AG04449 (cell line): ENCODE measurements at regions not wholly inside any gene's neighbourhood (a gene's known extent, or its start where the extent isn't known, plus 50 kb on each side); places are given as distances from the start of the nearest gene placed in this dataset.

ENCODE experiments used
- CTCF ChIA-PET: fragments of 350-600 bp; formaldehyde crosslinking; extraction: SDS; loops from one replicate; lab custom pipeline; 2021; ENCODE audit warnings: antibody characterized with exemption; lab: Yijun Ruan, JAX
- POLR2A ChIA-PET: fragments of 400-600, 350-600 bp; formaldehyde crosslinking; extraction: SDS; loops from one replicate; lab custom pipeline; 2020; ENCODE audit warnings: antibody characterized with exemption, inconsistent platforms; lab: Yijun Ruan, JAX
- DNase-seq: peaks from one replicate; pipeline ENCODE4 v3.0.0-alpha.2; 2010; ENCODE audit warnings: low read depth, low spot score
- H3K4me3 ChIP-seq: 2 replicates; pipeline ENCODE4 v1.5.1; 2011; ENCODE audit warnings: low read depth, mild to moderate bottlenecking, control low read depth, low read length
- CTCF ChIP-seq: IDR thresholded peaks from one replicate; pipeline ENCODE4 v1.5.1; 2011; ENCODE audit warnings: mild to moderate bottlenecking, moderate library complexity, low read length, control low read depth, inconsistent platforms; ENCODE audit not compliant: insufficient read depth; ENCODE audit errors: missing control alignments

GRCh38 chr22:48743601-48744282 is 1083.9 kb downstream of the BRD1 start:
- ChIA-PET POLR2A (no interaction called here), CTCF (no interaction called here)
- H3K4me3 ChIP-seq: no peak overlapping the region
- no peak for TF ChIP-seq CTCF
- no peak for DNase-seq

- no peak for TF ChIP-seq CTCF
- POLR2A ChIA-PET: no interaction called here
- DNase-seq: no peak
- no peak overlapping the region for H3K4me3 ChIP-seq
- CTCF ChIA-PET: no interaction called here
These were observed 1084.9 kb downstream of the BRD1 start for GRCh38 chr22:48742556-48743343.

- DNase-seq: no peak
- POLR2A ChIA-PET: no interaction called here
- no peak for TF ChIP-seq CTCF
- H3K4me3 ChIP-seq: no peak overlapping the region
- CTCF ChIA-PET: no interaction called here
These were observed 1085.5 kb downstream of the BRD1 start for GRCh38 chr22:48742191-48742555.

GRCh38 chr22:48741540-48741939 is 1086.1 kb downstream of the BRD1 start:
- H3K4me3 ChIP-seq: no peak overlapping the region
- TF ChIP-seq CTCF: no peak
- DNase-seq: no peak
- ChIA-PET CTCF (no interaction called here), POLR2A (no interaction called here)

GRCh38 chr22:48740731-48741405 is 1086.8 kb downstream of the BRD1 start:
- TF ChIP-seq CTCF: no peak
- no peak overlapping the region for H3K4me3 ChIP-seq
- DNase-seq: no peak
- POLR2A ChIA-PET: no interaction called here
- CTCF ChIA-PET: no interaction called here
